Cardiac septum (tissue), 1 donor: ENCODE measurements at regions not wholly inside any gene's neighbourhood (a gene's known extent, or its start where the extent isn't known, plus 50 kb on each side); places are given as distances from the start of the nearest gene placed in this dataset.
"Not testable (repeated sequence)": the region's sequence is repeated elsewhere in the genome, so short reads cannot be mapped to it uniquely, and the experiment has no call there.

ENCODE experiments used
- DNase-seq: peaks from one replicate; pipeline ENCODE4 v3.0.0-alpha.2; 2020; ENCODE audit warnings: low spot score
- intact Hi-C: fragments of 100-400 bp; cut with DNase I; formaldehyde crosslinking; loops from one replicate; pipeline ENCODE4 v1.14.0; 2022
- donor health status: DM: no; HTN: no; CAD: no.

GRCh38 chr16:61460020-61460419 is 576.2 kb downstream of the CDH8 start:
- DNase-seq, result no peak
- intact Hi-C loops, result no loop called here

- no peak for DNase-seq
- intact Hi-C loops, result no loop called here
Measured at GRCh38 chr16:61435346-61435745, 600.9 kb downstream of the CDH8 start.

GRCh38 chr16:61432421-61432820 is 603.8 kb downstream of the CDH8 start:
- DNase-seq, result no peak
- intact Hi-C loops, result no loop called here

- intact Hi-C loops, result no loop called here
Measured at GRCh38 chr16:61421111-61421510, 615.1 kb downstream of the CDH8 start.

GRCh38 chr16:61419791-61420190 is 616.4 kb downstream of the CDH8 start:
- intact Hi-C loops, result no loop called here
- DNase-seq, result no peak

More at GRCh38 chr16:61421111-61421510, 615.1 kb downstream of the CDH8 start:
- no peak for DNase-seq

GRCh38 chr16:61418802-61419201 is 617.4 kb downstream of the CDH8 start:
- DNase-seq, intact Hi-C loops: not testable (repeated sequence)

GRCh38 chr16:61415126-61415525 is 621.1 kb downstream of the CDH8 start:
- intact Hi-C loops, result no loop called here

GRCh38 chr16:61413021-61413420 is 623.2 kb downstream of the CDH8 start:
- DNase-seq, result no peak
- intact Hi-C loops, result no loop called here

More at GRCh38 chr16:61415126-61415525, 621.1 kb downstream of the CDH8 start:
- no peak for DNase-seq

- DNase-seq, result no peak
- intact Hi-C loops, result no loop called here
Measured at GRCh38 chr16:61412562-61412961, 623.7 kb downstream of the CDH8 start.

- no peak for DNase-seq
- intact Hi-C loops, result no loop called here
Measured at GRCh38 chr16:61409604-61410003, 626.6 kb downstream of the CDH8 start.

GRCh38 chr16:61403386-61403785 is 632.9 kb downstream of the CDH8 start:
- DNase-seq, result no peak
- intact Hi-C loops, result no loop called here

GRCh38 chr16:61391896-61392295 is 644.3 kb downstream of the CDH8 start:
- intact Hi-C loops, result no loop called here

GRCh38 chr16:61390965-61391637 is 645.1 kb downstream of the CDH8 start:
- no peak for DNase-seq
- intact Hi-C loops, result no loop called here

More at GRCh38 chr16:61391896-61392295, 644.3 kb downstream of the CDH8 start:
- no peak for DNase-seq

- intact Hi-C loops, result no loop called here
- DNase-seq, result no peak
Measured at GRCh38 chr16:61385392-61386071, 650.7 kb downstream of the CDH8 start.

- DNase-seq, result no peak
Measured at GRCh38 chr16:61382435-61382834, 653.8 kb downstream of the CDH8 start.

GRCh38 chr16:61379311-61379710 is 656.9 kb downstream of the CDH8 start:
- intact Hi-C loops, result no loop called here

More at GRCh38 chr16:61382435-61382834, 653.8 kb downstream of the CDH8 start:
- intact Hi-C loops, result no loop called here

GRCh38 chr16:61374071-61374470 is 662.2 kb downstream of the CDH8 start:
- intact Hi-C loops, result no loop called here
- no peak for DNase-seq

More at GRCh38 chr16:61379311-61379710, 656.9 kb downstream of the CDH8 start:
- no peak for DNase-seq

GRCh38 chr16:61371881-61372280 is 664.4 kb downstream of the CDH8 start:
- intact Hi-C loops, result no loop called here
- no peak for DNase-seq

- DNase-seq, result no peak
- intact Hi-C loops, result no loop called here
Measured at GRCh38 chr16:61371388-61371787, 664.9 kb downstream of the CDH8 start.

GRCh38 chr16:61370564-61370963 is 665.7 kb downstream of the CDH8 start:
- intact Hi-C loops, result no loop called here

GRCh38 chr16:61366006-61366405 is 670.2 kb downstream of the CDH8 start:
- intact Hi-C loops, result no loop called here
- no peak for DNase-seq

More at GRCh38 chr16:61370564-61370963, 665.7 kb downstream of the CDH8 start:
- no peak for DNase-seq
